Pancreas (tissue), 10 donors: ENCODE measurements at regions not wholly inside any gene's neighbourhood (a gene's known extent, or its start where the extent isn't known, plus 50 kb on each side); places are given as distances from the start of the nearest gene placed in this dataset.

Experiments
- ATAC-seq, 4 donors: fragments of 200-7000 bp; cut with Tn5 transposase; one replicate each; pipeline versions ENCODE4 v1.8.0 to v1.9.1; 2020; ENCODE audit warnings: mild to moderate bottlenecking in 4 of 4, moderate library complexity in 4 of 4
- DNase-seq, 6 donors: peaks; one replicate each; pipeline ENCODE4 v3.0.0-alpha.2; 2020
- FAIRE-seq: peaks from 2 replicates; lab custom pipeline; 2012; peaks lifted over from hg19 to GRCh38; lab: Jason Lieb, UNC
- H3K27ac ChIP-seq, 4 donors: fragments of 200-600 bp; sonication (generic); 1 replicate in 3 of 4; 2 replicates in 1 of 4; pipeline versions ENCODE4 v1.5.0 to v1.8.0; 2020
- H3K27me3 ChIP-seq, 4 donors: fragments of 200-600 bp; one replicate each; pipeline ENCODE4 v1.8.0; 2021
- H3K36me3 ChIP-seq, 3 donors: fragments of 200-600 bp; sonication (generic) in 1 of 3; one replicate each; pipeline versions ENCODE4 v1.5.0 to v1.8.0; 2020 to 2021
- H3K4me1 ChIP-seq, 3 donors: fragments of 200-600 bp; one replicate each; pipeline ENCODE4 v1.8.0; 2021
- H3K4me3 ChIP-seq, 4 donors: fragments of 200-600 bp; sonication (generic) in 2 of 4; one replicate each; pipeline versions ENCODE4 v1.5.0 to v1.8.0; 2020 to 2021
- H3K9me3 ChIP-seq, 4 donors: fragments of 200-600 bp; one replicate each; pipeline ENCODE4 v1.8.0; 2021
- CTCF ChIP-seq, 4 donors: fragments of 200-600 bp; sonication (generic) in 3 of 4; IDR thresholded peaks; one replicate each; pipeline versions ENCODE4 v1.5.0 to v1.8.0; 2021; ENCODE audit warnings: antibody characterized with exemption in 4 of 4
- WGBS, 2 donors: extraction: QIAGEN DNeasy Blood & Tissue Kit; methylation state at CpG; one replicate each; pipeline ENCODE4 v1.1.7; 2013; 5-methylcytosine and 5-hydroxymethylcytosine counted together
- intact Hi-C, 3 donors: fragments of 100-400 bp; cut with DNase I; formaldehyde crosslinking; loops; one replicate each; pipeline versions ENCODE4 v1.11.1 to v1.14.2; 2022
- donor health status: healthy with polysubstance abuse.
- donor health status: DM: no; HTN: no; CAD: no; lungs with moderate emphysema.
- donor health status: DM: no; HTN: no; CAD: no.
- donor health status: control.
- donor health status: control.
- donor health status: Bipolar disorder and iron deficiency.
- donor health status: DM: yes; HTN: yes; CAD: no.
- donor health status: DM: no; HTN: no; CAD: no.
- donor health status: DM: no; HTN: no; CAD: no.
- donor health status: DM: yes; HTN: yes; CAD: no.

DNA sequence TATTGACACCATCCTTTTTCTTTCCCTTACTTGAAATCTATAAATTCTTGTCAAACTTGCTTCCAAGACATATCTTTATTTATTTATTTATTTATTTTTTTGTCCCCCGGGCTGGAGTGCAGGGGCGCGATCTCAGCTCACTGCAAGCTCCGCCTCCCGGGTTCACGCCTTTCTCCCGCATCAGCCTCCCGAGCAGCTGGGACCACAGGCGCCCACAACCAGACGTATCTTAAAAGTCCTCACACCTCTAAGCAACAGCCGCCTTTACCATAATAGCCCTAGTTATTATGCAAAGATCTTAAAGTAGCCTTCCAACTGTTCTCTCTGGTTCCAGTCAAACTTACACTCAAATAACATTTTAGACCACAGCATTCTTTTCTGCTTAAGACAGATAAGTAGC lies 657.0 kb upstream of the B3GAT1 start:
- no peak overlapping the region for H3K4me3 ChIP-seq
- H3K27ac ChIP-seq: no peak overlapping the region
- intact Hi-C loops: no loop called here
- ATAC-seq (no peak), DNase-seq (no peak), FAIRE-seq (no peak)
- H3K4me1 ChIP-seq: no peaks in the 10 kb centered on the region
- no peaks in the 10 kb centered on the region for H3K9me3 ChIP-seq
- no peaks in the 10 kb centered on the region for H3K36me3 ChIP-seq
- no peak for TF ChIP-seq CTCF (IDR thresholded peaks at IDR 0.05)
- no peaks in the 10 kb centered on the region for H3K27me3 ChIP-seq
- WGBS, 2 donors: 79 to 82% methylated on average over 11 of the region's 11 CpGs

GRCh38 chr11:135062994-135063393 lies 651.0 kb upstream of the B3GAT1 start:
- no peak for ATAC-seq
- H3K4me3 ChIP-seq: no peak overlapping the region
- H3K36me3 ChIP-seq: no peaks in the 10 kb centered on the region
- DNase-seq: no peak
- H3K27me3 ChIP-seq: no peaks in the 10 kb centered on the region
- no peak overlapping the region for H3K27ac ChIP-seq
- WGBS, 2 donors: 36 to 56% methylated on average over 5 of the region's 5 CpGs
- FAIRE-seq: no peak
- no peak for TF ChIP-seq CTCF (IDR thresholded peaks at IDR 0.05)
- H3K9me3 ChIP-seq: no peaks in the 10 kb centered on the region
- intact Hi-C loops: no loop called here
- no peaks in the 10 kb centered on the region for H3K4me1 ChIP-seq

- no peak overlapping the region for H3K27ac ChIP-seq
- no peaks in the 10 kb centered on the region for H3K9me3 ChIP-seq
- no peaks in the 10 kb centered on the region for H3K27me3 ChIP-seq
- H3K36me3 ChIP-seq: no peaks in the 10 kb centered on the region
- WGBS, 2 donors: 40 to 53% methylated on average over 2 of the region's 2 CpGs
- no peak overlapping the region for H3K4me3 ChIP-seq
- H3K4me1 ChIP-seq: no peaks in the 10 kb centered on the region
- no peak for TF ChIP-seq CTCF (IDR thresholded peaks at IDR 0.05)
- intact Hi-C loops: no loop called here
- no peak for FAIRE-seq
- no peak for ATAC-seq
- no peak for DNase-seq
These were observed 649.1 kb upstream of the B3GAT1 start for GRCh38 chr11:135061166-135061565.

DNA sequence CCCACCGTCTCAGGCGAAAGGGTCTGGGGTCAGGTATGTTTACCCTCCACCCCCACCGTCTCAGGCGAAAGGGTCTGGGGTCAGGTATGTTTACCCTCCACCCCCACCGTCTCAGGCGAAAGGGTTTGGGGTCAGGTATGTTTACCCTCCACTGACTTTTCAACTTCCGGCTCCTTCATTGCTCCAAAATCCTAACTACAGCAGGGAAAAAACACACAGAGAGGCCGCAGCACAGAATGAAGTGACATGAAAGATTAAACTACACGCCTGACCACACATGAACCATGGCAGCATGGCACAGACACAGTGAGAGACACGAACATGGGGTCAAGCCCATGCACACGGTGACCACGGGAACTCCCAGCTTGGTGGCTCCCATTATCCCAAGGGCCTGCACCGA lies 634.9 kb upstream of the B3GAT1 start:
- Histone ChIP-seq H3K4me3 (no peak overlapping the region), H3K4me1 (no peaks in the 10 kb centered on the region), H3K36me3 (no peaks in the 10 kb centered on the region), H3K9me3 (no peaks in the 10 kb centered on the region), H3K27ac (no peak overlapping the region), H3K27me3 (no peaks in the 10 kb centered on the region)
- WGBS, 2 donors: 42 to 45% methylated on average over 10 to 11 of the region's 13 CpGs
- no peak for FAIRE-seq
- no peak for TF ChIP-seq CTCF (IDR thresholded peaks at IDR 0.05)
- no peak for ATAC-seq
- intact Hi-C loops: no loop called here
- DNase-seq: no peak

DNA sequence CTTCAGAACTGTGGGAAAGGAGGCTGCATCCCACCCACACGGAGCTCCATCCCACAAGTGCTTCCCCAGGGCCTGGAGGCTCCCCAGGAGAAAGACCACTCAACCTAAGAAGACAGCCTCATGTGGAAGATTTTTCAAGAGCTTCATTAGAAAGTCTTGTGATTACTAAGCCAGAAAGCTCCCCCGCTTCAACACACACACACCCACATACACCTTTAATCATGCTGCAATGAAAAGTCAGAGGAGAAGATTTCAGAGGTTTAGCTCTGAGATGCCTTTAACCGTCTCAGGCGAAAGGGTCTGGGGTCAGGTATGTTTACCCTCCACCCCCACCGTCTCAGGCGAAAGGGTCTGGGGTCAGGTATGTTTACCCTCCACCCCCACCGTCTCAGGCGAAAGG lies 634.5 kb upstream of the B3GAT1 start:
- TF ChIP-seq CTCF (IDR thresholded peaks at IDR 0.05): no peak
- DNase-seq (no peak), FAIRE-seq (no peak), ATAC-seq (no peak)
- Histone ChIP-seq H3K36me3 (no peaks in the 10 kb centered on the region), H3K9me3 (no peaks in the 10 kb centered on the region), H3K27me3 (no peaks in the 10 kb centered on the region), H3K27ac (no peak overlapping the region), H3K4me3 (no peak overlapping the region), H3K4me1 (no peaks in the 10 kb centered on the region)
- intact Hi-C loops: no loop called here
- 20 to 30% methylated on average over 6 of the region's 8 CpGs for WGBS, 2 donors
